Activated T-helper 2 cell treated with anti-CD3 and anti-CD28 coated beads, Interferon-gamma antibody, Interleukin-2, Interleukin-4, amounts not matched to agents 10 μg/mL and 5 μg/mL and 100 μg/mL, durations not matched to agents 14 hours and 24 hours and 36 hours (primary cell): ENCODE measurements at regions not wholly inside any gene's neighbourhood (a gene's known extent, or its start where the extent isn't known, plus 50 kb on each side); places are given as distances from the start of the nearest gene placed in this dataset.
"Not testable (repeated sequence)": the region's sequence is repeated elsewhere in the genome, so short reads cannot be mapped to it uniquely, and the experiment has no call there.

ENCODE experiments used
- DNase-seq: peaks from one replicate; pipeline ENCODE4 v3.0.0; 2021; ENCODE audit warnings: low spot score
- H3K27ac Mint-ChIP-seq: one replicate; pipeline ENCODE4 v1.8.0; 2021; ENCODE audit warnings: mixed read lengths
- H3K27me3 Mint-ChIP-seq: one replicate; pipeline ENCODE4 v1.8.0; 2021; ENCODE audit warnings: low read depth, mixed read lengths
- H3K36me3 Mint-ChIP-seq: one replicate; pipeline ENCODE4 v1.8.0; 2021; ENCODE audit warnings: low read depth, mixed read lengths
- H3K4me1 Mint-ChIP-seq: one replicate; pipeline ENCODE4 v1.8.0; 2021; ENCODE audit warnings: low read depth, mixed read lengths
- H3K4me3 Mint-ChIP-seq: one replicate; pipeline ENCODE4 v1.8.0; 2021; ENCODE audit warnings: low read depth, mild to moderate bottlenecking, moderate library complexity, mixed read lengths
- H3K9me3 Mint-ChIP-seq: one replicate; pipeline ENCODE4 v1.8.0; 2021; ENCODE audit warnings: mixed read lengths
- intact Hi-C: fragments of 100-400 bp; cut with micrococcal nuclease; formaldehyde crosslinking; loops from one replicate; pipeline ENCODE4 v1.15.1; 2023

DNA sequence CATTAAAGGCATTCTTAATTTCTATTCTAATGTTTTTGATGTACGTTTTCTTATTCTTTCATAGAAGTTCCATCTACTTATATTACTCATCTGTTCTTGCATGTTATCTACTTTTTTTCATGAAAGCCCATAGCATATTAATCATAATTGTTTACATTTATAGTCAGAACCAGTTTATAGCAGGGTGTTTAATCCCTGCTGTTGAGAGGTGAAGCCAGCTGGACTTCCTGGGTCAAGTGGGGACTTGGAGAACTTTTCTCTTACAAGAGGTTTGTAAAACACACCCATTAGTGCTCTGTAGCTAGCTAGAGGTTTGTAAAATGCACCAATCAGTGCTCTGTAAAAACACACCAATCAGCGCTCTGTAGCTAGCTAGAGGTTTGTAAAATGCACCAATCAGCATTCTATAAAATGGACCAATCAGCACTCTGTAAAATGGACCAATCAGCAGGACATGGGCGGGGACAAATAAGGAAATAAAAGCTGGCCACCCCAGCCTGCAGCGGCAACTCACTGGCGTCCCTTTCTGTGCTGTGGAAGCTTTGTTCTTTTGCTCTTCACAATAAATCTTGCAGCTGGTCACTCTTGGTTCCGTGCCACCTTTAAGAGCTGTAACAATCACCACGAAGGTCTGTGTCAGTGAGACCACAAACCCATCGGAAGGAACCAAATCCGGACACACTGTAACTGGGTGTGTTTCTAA, 120.6 kb downstream of the TANC2 start:
- no peak for DNase-seq
- Mint-ChIP-seq H3K4me1 (no peaks in the 10 kb centered on the region), H3K36me3 (no peaks in the 10 kb centered on the region), H3K27ac (no peak overlapping the region), H3K27me3 (peaks cover 2% of the 10 kb centered on the region), H3K4me3 (no peak overlapping the region), H3K9me3 (no peaks in the 10 kb centered on the region)
- intact Hi-C loops = no loop called here

- H3K9me3 Mint-ChIP-seq, H3K27ac Mint-ChIP-seq, H3K4me3 Mint-ChIP-seq, H3K4me1 Mint-ChIP-seq, intact Hi-C loops, H3K27me3 Mint-ChIP-seq, DNase-seq, H3K36me3 Mint-ChIP-seq: not testable (repeated sequence)
Observed at GRCh38 chr17:63090358-63091114, 124.5 kb downstream of the TANC2 start.

- H3K27me3 Mint-ChIP-seq, H3K4me3 Mint-ChIP-seq, H3K36me3 Mint-ChIP-seq, H3K9me3 Mint-ChIP-seq, DNase-seq, intact Hi-C loops, H3K4me1 Mint-ChIP-seq, H3K27ac Mint-ChIP-seq: not testable (repeated sequence)
Observed at GRCh38 chr17:63091909-63092308, 125.9 kb downstream of the TANC2 start.

GRCh38 chr17:63094631-63095030, 128.6 kb downstream of the TANC2 start:
- Mint-ChIP-seq H3K27ac (no peak overlapping the region), H3K27me3 (peaks cover 3% of the 10 kb centered on the region), H3K4me1 (no peaks in the 10 kb centered on the region), H3K36me3 (no peaks in the 10 kb centered on the region), H3K9me3 (peaks cover 3% of the 10 kb centered on the region), H3K4me3 (no peak overlapping the region)
- no peak for DNase-seq
- intact Hi-C loops = no loop called here

GRCh38 chr17:63095459-63095858, 129.4 kb downstream of the TANC2 start:
- peaks cover 3% of the 10 kb centered on the region for H3K27me3 Mint-ChIP-seq
- no peaks in the 10 kb centered on the region for H3K36me3 Mint-ChIP-seq
- H3K4me1 Mint-ChIP-seq = no peaks in the 10 kb centered on the region
- H3K4me3 Mint-ChIP-seq = no peak overlapping the region
- intact Hi-C loops = no loop called here
- no peak overlapping the region for H3K27ac Mint-ChIP-seq
- no peak for DNase-seq
- H3K9me3 Mint-ChIP-seq = peaks cover 3% of the 10 kb centered on the region

- Mint-ChIP-seq H3K36me3 (no peaks in the 10 kb centered on the region), H3K27me3 (peaks cover 3% of the 10 kb centered on the region), H3K4me3 (no peak overlapping the region), H3K27ac (no peak overlapping the region), H3K9me3 (peaks cover 3% of the 10 kb centered on the region), H3K4me1 (no peaks in the 10 kb centered on the region)
- DNase-seq = no peak
- intact Hi-C loops = no loop called here
Observed at GRCh38 chr17:63095879-63096278, 129.8 kb downstream of the TANC2 start.

- no peaks in the 10 kb centered on the region for H3K4me1 Mint-ChIP-seq
- no peak overlapping the region for H3K4me3 Mint-ChIP-seq
- H3K27ac Mint-ChIP-seq = no peak overlapping the region
- DNase-seq = no peak
- peaks cover 3% of the 10 kb centered on the region for H3K9me3 Mint-ChIP-seq
- H3K36me3 Mint-ChIP-seq = no peaks in the 10 kb centered on the region
- intact Hi-C loops = no loop called here
- H3K27me3 Mint-ChIP-seq = peaks cover 3% of the 10 kb centered on the region
Observed at GRCh38 chr17:63096426-63096825, 130.4 kb downstream of the TANC2 start.

- Mint-ChIP-seq H3K4me3 (no peak overlapping the region), H3K27ac (no peak overlapping the region), H3K36me3 (no peaks in the 10 kb centered on the region), H3K4me1 (no peaks in the 10 kb centered on the region), H3K9me3 (no peaks in the 10 kb centered on the region), H3K27me3 (peaks cover 3% of the 10 kb centered on the region)
- intact Hi-C loops = no loop called here
- DNase-seq = no peak
Observed at GRCh38 chr17:63099425-63099824, 133.4 kb downstream of the TANC2 start.

DNA sequence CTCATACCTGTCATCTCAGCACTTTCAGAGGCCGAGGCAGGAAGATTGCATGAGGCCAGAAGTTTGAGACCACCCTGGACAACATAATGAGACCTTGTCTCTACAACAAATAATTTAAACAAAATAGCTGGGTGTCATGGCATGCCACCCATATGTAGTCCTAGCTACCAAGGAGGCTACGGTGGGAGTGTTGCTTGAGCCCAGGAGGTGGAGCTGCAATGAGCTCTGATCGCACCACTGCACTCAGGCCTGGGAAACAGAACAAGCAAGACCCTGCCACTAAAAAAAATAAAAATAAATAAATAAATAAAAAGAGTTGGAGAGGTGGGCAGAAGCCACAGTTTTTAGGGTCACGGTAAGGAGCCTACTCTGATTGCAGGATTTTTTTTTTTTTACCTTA, 136.0 kb downstream of the TANC2 start:
- intact Hi-C loops = no loop called here
- Mint-ChIP-seq H3K4me1 (no peaks in the 10 kb centered on the region), H3K9me3 (no peaks in the 10 kb centered on the region), H3K27me3 (no peaks in the 10 kb centered on the region), H3K4me3 (no peak overlapping the region), H3K36me3 (no peaks in the 10 kb centered on the region), H3K27ac (no peak overlapping the region)
- no peak for DNase-seq

DNA sequence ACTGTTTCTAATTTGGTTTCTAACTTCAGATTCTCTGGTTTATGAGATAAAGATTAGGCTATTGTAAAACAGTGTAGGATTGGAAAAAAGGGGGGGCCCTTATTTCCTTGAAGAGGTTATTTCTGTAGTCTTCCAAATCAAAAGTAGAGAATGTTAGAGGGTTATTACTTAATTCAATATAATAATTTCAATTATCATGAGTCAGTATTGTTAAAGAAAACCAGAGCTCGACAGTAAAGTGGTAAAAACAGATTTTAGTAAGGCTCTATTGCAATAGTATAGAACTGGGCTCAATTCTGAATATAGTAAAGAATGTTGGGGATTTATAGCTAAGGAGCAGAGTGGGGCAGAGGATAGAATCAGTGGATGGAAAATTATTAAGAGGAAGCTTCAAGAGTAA, 140.0 kb downstream of the TANC2 start:
- DNase-seq = no peak
- Mint-ChIP-seq H3K4me3 (no peak overlapping the region), H3K4me1 (no peaks in the 10 kb centered on the region), H3K9me3 (no peaks in the 10 kb centered on the region), H3K36me3 (no peaks in the 10 kb centered on the region), H3K27ac (no peak overlapping the region), H3K27me3 (peaks cover 2% of the 10 kb centered on the region)
- intact Hi-C loops = no loop called here

GRCh38 chr17:63109661-63110060, 143.6 kb downstream of the TANC2 start:
- no peak overlapping the region for H3K4me3 Mint-ChIP-seq
- no peaks in the 10 kb centered on the region for H3K36me3 Mint-ChIP-seq
- H3K9me3 Mint-ChIP-seq = no peaks in the 10 kb centered on the region
- peaks cover 2% of the 10 kb centered on the region for H3K27me3 Mint-ChIP-seq
- no peak for DNase-seq
- intact Hi-C loops = no loop called here
- H3K4me1 Mint-ChIP-seq = no peaks in the 10 kb centered on the region
- H3K27ac Mint-ChIP-seq = no peak overlapping the region

GRCh38 chr17:63113167-63113566, 147.1 kb downstream of the TANC2 start:
- Mint-ChIP-seq H3K27me3 (peaks cover 4% of the 10 kb centered on the region), H3K9me3 (no peaks in the 10 kb centered on the region), H3K4me1 (no peaks in the 10 kb centered on the region), H3K27ac (no peak overlapping the region), H3K4me3 (no peak overlapping the region), H3K36me3 (no peaks in the 10 kb centered on the region)
- DNase-seq = no peak
- intact Hi-C loops = no loop called here

DNA sequence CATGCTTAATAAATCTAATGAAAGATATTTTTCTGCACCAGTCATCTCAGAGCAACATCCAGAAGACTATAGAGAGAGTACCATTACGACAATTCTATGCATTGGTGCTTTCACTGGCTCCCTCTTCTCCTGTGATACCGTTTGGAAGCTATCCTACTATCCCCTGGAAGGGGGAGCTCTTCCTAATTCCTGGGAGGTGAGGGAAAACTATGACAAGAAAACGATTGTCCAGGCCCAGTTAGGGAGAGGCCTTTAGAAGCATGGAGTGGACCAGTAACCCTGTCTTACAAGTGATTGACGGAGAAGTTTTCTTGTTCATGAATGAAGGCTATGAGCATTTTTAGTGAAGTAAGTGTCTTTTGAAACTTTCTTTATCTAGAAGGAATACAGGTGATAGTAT, 150.2 kb downstream of the TANC2 start:
- H3K27ac Mint-ChIP-seq = no peak overlapping the region
- H3K4me1 Mint-ChIP-seq = no peaks in the 10 kb centered on the region
- no peaks in the 10 kb centered on the region for H3K9me3 Mint-ChIP-seq
- intact Hi-C loops = no loop called here
- peaks cover 3% of the 10 kb centered on the region for H3K27me3 Mint-ChIP-seq
- no peak overlapping the region for H3K4me3 Mint-ChIP-seq
- no peak for DNase-seq
- H3K36me3 Mint-ChIP-seq = no peaks in the 10 kb centered on the region
